K562 (cell line): ENCODE measurements at regions not wholly inside any gene's neighbourhood (a gene's known extent, or its start where the extent isn't known, plus 50 kb on each side); places are given as distances from the start of the nearest gene placed in this dataset.

Experiments used
- ATAC-seq: fragments of 200-7000 bp; cut with Tn5 transposase; 3 replicates; pipeline ENCODE4 v1.9.1; 2020; ENCODE audit warnings: moderate library complexity
- BruUV-seq: library from RNA; stranded (reverse); fragments of 400-500 nt; replicated peaks from 2 replicates; lab custom pipeline; 2021; lab: Mats Ljungman, UMichigan
- CTCF ChIA-PET: fragments of 300-600 bp; formaldehyde crosslinking; extraction: SDS; loops from one replicate; lab custom pipeline; 2021; ENCODE audit warnings: low intra/inter-chr PET ratio; lab: Yijun Ruan, JAX
- POLR2A ChIA-PET: fragments of 300-600, 350-650 bp; sonication (Branson Sonifier 250); formaldehyde crosslinking; extraction: SDS; loops from one replicate; lab custom pipeline; 2021; ENCODE audit warnings: antibody characterized with exemption, inconsistent platforms; lab: Yijun Ruan, JAX
- DNase-seq, 4 experiments: peaks; one replicate each; pipeline versions ENCODE4 v3.0.0 to v3.0.0-alpha.2; 2011 to 2018; ENCODE audit warnings: low spot score in 3 of 4, mixed read lengths in 3 of 4; ENCODE audit errors: extremely low read depth in 1 of 4
- FAIRE-seq: peaks from 2 replicates; lab custom pipeline; 2011; peaks lifted over from hg19 to GRCh38; lab: Jason Lieb, UNC
- H2AFZ ChIP-seq: 2 replicates; pipeline ENCODE4 v1.6.0; 2011; ENCODE audit warnings: low read depth, low read length, control low read depth, inconsistent platforms
- H3K27ac ChIP-seq: fragments of 200-600 bp; 3 replicates; pipeline ENCODE4 v1.8.0; 2011; ENCODE audit warnings: low read depth, mild to moderate bottlenecking, control low read depth, inconsistent platforms, low read length, moderate library complexity, mixed read lengths; ENCODE audit errors: extremely low read depth
- H3K27me3 ChIP-seq, 2 experiments: fragments of 300-600 bp in 1 of 2; 2 replicates in 1 of 2; 3 replicates in 1 of 2; pipeline versions ENCODE4 v1.6.0 to v1.8.0; 2011; ENCODE audit warnings: inconsistent platforms in 2 of 2, low read length in 2 of 2, mild to moderate bottlenecking in 1 of 2, mixed read lengths in 1 of 2, moderate library complexity in 1 of 2; ENCODE audit not compliant: control insufficient read depth in 2 of 2, insufficient read depth in 2 of 2
- H3K36me3 ChIP-seq: fragments of 300-600 bp; 3 replicates; pipeline ENCODE4 v1.8.0; 2011; ENCODE audit warnings: mild to moderate bottlenecking, low read length, inconsistent platforms; ENCODE audit not compliant: control insufficient read depth, insufficient read depth
- H3K4me1 ChIP-seq, 2 experiments: fragments of 200-600 bp in 1 of 2; replicated peaks in 1 of 2; 2 replicates in 1 of 2; 3 replicates in 1 of 2; pipeline versions ENCODE4 v1.5.1 to v1.8.0; 2011; ENCODE audit warnings: inconsistent platforms in 2 of 2, low read length in 2 of 2, mild to moderate bottlenecking in 1 of 2, mixed read lengths in 1 of 2, moderate library complexity in 1 of 2; ENCODE audit not compliant: control insufficient read depth in 2 of 2, insufficient read depth in 2 of 2
- H3K4me2 ChIP-seq: 2 replicates; pipeline ENCODE4 v1.6.1; 2011; ENCODE audit warnings: low read length, control low read depth, inconsistent platforms, mixed read lengths; ENCODE audit not compliant: insufficient read depth
- H3K4me3 ChIP-seq: fragments of 200-600 bp; sonication (generic), shearing (Covaris generic); 2 replicates; pipeline ENCODE4 v1.5.1; 2016; ENCODE audit warnings: control low read depth, inconsistent platforms
- H3K79me2 ChIP-seq: fragments of 200-600 bp; 3 replicates; pipeline ENCODE4 v1.8.0; 2011; ENCODE audit warnings: low read length, inconsistent platforms; ENCODE audit not compliant: control insufficient read depth, insufficient read depth
- H3K9ac ChIP-seq, 2 experiments: 2 replicates each; pipeline versions ENCODE4 v1.6.0 to v1.6.1; 2011; ENCODE audit warnings: low read depth in 2 of 2, low read length in 2 of 2, control low read depth in 1 of 2, inconsistent platforms in 1 of 2, mild to moderate bottlenecking in 1 of 2, mixed read lengths in 1 of 2; ENCODE audit not compliant: insufficient read depth in 1 of 2
- H3K9me1 ChIP-seq: one replicate; pipeline ENCODE4 v1.6.0; 2011; ENCODE audit warnings: inconsistent platforms, mild to moderate bottlenecking, low read length, moderate library complexity; ENCODE audit not compliant: control insufficient read depth, insufficient read depth
- H3K9me3 ChIP-seq: replicated peaks from 2 replicates; pipeline ENCODE4 v1.5.1; 2011; ENCODE audit warnings: low read depth, low read length, inconsistent platforms; ENCODE audit not compliant: control insufficient read depth, insufficient read depth
- H4K20me1 ChIP-seq: replicated peaks from 2 replicates; pipeline ENCODE4 v1.6.1; 2011; ENCODE audit warnings: low read length, inconsistent platforms, mixed read lengths; ENCODE audit not compliant: control insufficient read depth, insufficient read depth
- CREB5 ChIP-seq: fragments of 250-450 bp; sonication (Bioruptor Pico); IDR thresholded peaks from 2 replicates; pipeline ENCODE4 v1.5.0; 2020; ENCODE audit warnings: mild to moderate bottlenecking
- TARDBP ChIP-seq: fragments of 450-650 bp; IDR thresholded peaks from 2 replicates; pipeline ENCODE4 v1.6.1; 2016
- THAP7 ChIP-seq: fragments of 250-450 bp; sonication (Bioruptor Pico); IDR thresholded peaks from 2 replicates; pipeline ENCODE4 v1.5.0; 2021
- ZNF584 ChIP-seq: fragments of 200-800 bp; sonication (Bioruptor generic); IDR thresholded peaks from 2 replicates; pipeline ENCODE4 v1.6.1; 2016; ENCODE audit warnings: low read depth, mild to moderate bottlenecking, missing genetic modification characterization, missing compliant biosample characterization
- WGBS: fragments of 100-300 bp; shearing (Covaris generic); methylation state at CpG from one replicate; pipeline ENCODE4 v1.1.6; 2016; ENCODE audit warnings: low coverage, mixed read lengths; ENCODE audit not compliant: insufficient coverage; ENCODE audit errors: missing lambda C conversion rate; 5-methylcytosine and 5-hydroxymethylcytosine counted together
- in situ Hi-C: fragments of 300-500 bp; cut with MboI; formaldehyde crosslinking; loops from 4 replicates; pipeline ENCODE4 v1.15.0; 2018; ENCODE audit warnings: inconsistent platforms, mixed read lengths
- intact Hi-C: fragments of 100-400 bp; cut with micrococcal nuclease; formaldehyde crosslinking; loops from 2 replicates; pipeline ENCODE4 v1.14.2; 2022

GRCh38 chr22:25407226-25407858, 157.1 kb upstream of the GRK3 start:
- peaks cover 0 to 22% of the 10 kb centered on the region in 2 experiments; a peak in 4 of 5 replicates for H3K4me1 ChIP-seq
- H3K9me1 ChIP-seq = no peaks in the 10 kb centered on the region
- no peak for FAIRE-seq
- no peaks in the 10 kb centered on the region for H3K27me3 ChIP-seq
- H3K36me3 ChIP-seq = no peaks in the 10 kb centered on the region
- no peak for DNase-seq
- H3K9ac ChIP-seq = no peak overlapping the region
- ChIA-PET CTCF (no interaction called here), POLR2A (no interaction called here)
- H4K20me1 ChIP-seq = peaks cover under 1% of the 10 kb centered on the region; the same call in 1 of the 2 replicates
- no peak overlapping the region for H3K4me2 ChIP-seq
- 76% methylated on average over 5 of the region's 11 CpGs for WGBS
- in situ Hi-C loops = no loop called here
- no peak for ATAC-seq
- peaks cover 29% of the 10 kb centered on the region for H3K79me2 ChIP-seq
- intact Hi-C loops = no loop called here
- H2AFZ ChIP-seq = no peak overlapping the region
- H3K4me3 ChIP-seq = no peak overlapping the region
- H3K27ac ChIP-seq = no peak overlapping the region
- H3K9me3 ChIP-seq = no peaks in the 10 kb centered on the region
- no TSS peak for BruUV-seq
- TF ChIP-seq THAP7 (CRISPR knock-in tag) = no peak

DNA sequence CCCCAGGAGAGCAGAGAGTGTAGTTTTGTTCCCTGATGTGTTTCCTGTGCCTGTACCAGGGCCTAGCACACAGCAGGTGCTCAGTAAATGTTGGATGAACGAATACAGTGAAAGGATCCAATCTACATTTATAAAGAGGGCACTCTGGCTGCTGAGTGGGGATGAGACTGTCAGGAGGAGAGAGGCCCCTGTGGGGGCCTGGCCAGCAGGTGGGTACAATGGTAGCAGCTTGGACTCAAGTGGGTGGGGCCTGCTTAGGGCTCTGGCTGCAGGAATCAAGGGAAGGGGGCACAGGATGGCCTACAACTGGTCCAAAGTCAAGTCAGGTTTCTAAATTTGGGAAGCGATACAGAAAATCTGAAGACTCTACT, 156.6 kb upstream of the GRK3 start:
- ATAC-seq (no peak), DNase-seq (no peak), FAIRE-seq (no peak)
- POLR2A ChIA-PET = no interaction called here
- Histone ChIP-seq H3K9me1 (no peaks in the 10 kb centered on the region), H3K36me3 (no peaks in the 10 kb centered on the region), H3K4me2 (no peak overlapping the region), H4K20me1 (no peaks in the 10 kb centered on the region), H3K27ac (no peak overlapping the region), H3K9ac (no peak overlapping the region), H3K27me3 (no peaks in the 10 kb centered on the region), H3K4me1 (peaks cover 0 to 17% of the 10 kb centered on the region in 2 experiments; a peak in 4 of 5 replicates), H3K4me3 (no peak overlapping the region), H3K79me2 (peaks cover 24% of the 10 kb centered on the region), H3K9me3 (no peaks in the 10 kb centered on the region), H2AFZ (no peak overlapping the region)
- no peak for TF ChIP-seq TARDBP
- no peak for TF ChIP-seq CREB5 (CRISPR knock-in tag)
- no peak for TF ChIP-seq ZNF584 (CRISPR knock-in tag)
- no TSS peak for BruUV-seq
- WGBS = 40% methylated on average over 1 of the region's 2 CpGs
- intact Hi-C loops = no loop called here
- CTCF ChIA-PET = no interaction called here
- in situ Hi-C loops = no loop called here
